HEK293 (cell line): ENCODE measurements at regions not wholly inside any gene's neighbourhood (a gene's known extent, or its start where the extent isn't known, plus 50 kb on each side); places are given as distances from the start of the nearest gene placed in this dataset.

Experiments used
- CTCF ChIA-PET: fragments of 350-600 bp; formaldehyde crosslinking; extraction: SDS; loops from one replicate; lab custom pipeline; 2021; ENCODE audit warnings: antibody characterized with exemption; lab: Yijun Ruan, JAX
- POLR2A ChIA-PET: fragments of 300-600 bp; formaldehyde crosslinking; extraction: SDS; loops from one replicate; lab custom pipeline; 2020; ENCODE audit warnings: antibody characterized with exemption, inconsistent platforms; lab: Yijun Ruan, JAX
- H3K27ac ChIP-seq: fragments of 200-500 bp; sonication (Bioruptor generic); 2 replicates; pipeline ENCODE4 v1.5.1; 2014; ENCODE audit warnings: low read depth, low read length, control low read depth, inconsistent platforms; ENCODE audit errors: extremely low read depth
- H3K36me3 ChIP-seq, 2 experiments: fragments of 200-500 bp in 1 of 2; sonication (Bioruptor generic) in 1 of 2; 1 replicate in 1 of 2; 2 replicates in 1 of 2; pipeline ENCODE4 v1.5.1; 2014 to 2017; ENCODE audit warnings: inconsistent platforms in 2 of 2, low read length in 2 of 2; ENCODE audit not compliant: control insufficient read depth in 2 of 2, insufficient read depth in 1 of 2
- H3K4me1 ChIP-seq: fragments of 200-500 bp; sonication (Bioruptor generic); 2 replicates; pipeline ENCODE4 v1.5.1; 2014; ENCODE audit warnings: mild to moderate bottlenecking, low read length, inconsistent platforms; ENCODE audit not compliant: control insufficient read depth, insufficient read depth
- H3K4me3 ChIP-seq: 2 replicates; pipeline ENCODE4 v1.5.1; 2011; ENCODE audit warnings: low read depth, mild to moderate bottlenecking, control low read depth, low read length, moderate library complexity
- H3K9me3 ChIP-seq: fragments of 200-500 bp; sonication (Bioruptor generic); 2 replicates; pipeline ENCODE4 v1.5.1; 2014; ENCODE audit warnings: low read depth, low read length, inconsistent platforms; ENCODE audit not compliant: control insufficient read depth, insufficient read depth
- AEBP2 ChIP-seq: fragments of 450-650 bp; formaldehyde crosslinking; IDR thresholded peaks from 2 replicates; pipeline ENCODE4 v1.5.1; 2016; ENCODE audit warnings: missing biosample characterization, missing genetic modification characterization, borderline replicate concordance
- MZF1 ChIP-seq: fragments of 450-650 bp; formaldehyde crosslinking; IDR thresholded peaks from 2 replicates; pipeline ENCODE4 v1.5.1; 2017; ENCODE audit warnings: missing biosample characterization, missing genetic modification characterization, borderline replicate concordance
- PBX3 ChIP-seq: sonication (generic); formaldehyde crosslinking; IDR thresholded peaks from 2 replicates; pipeline ENCODE4 v1.8.1; 2022; ENCODE audit warnings: mild to moderate bottlenecking, moderate library complexity, missing genetic modification reagents
- SALL2 ChIP-seq: fragments of 450-650 bp; formaldehyde crosslinking; IDR thresholded peaks from 2 replicates; pipeline ENCODE4 v1.5.0; 2017; ENCODE audit warnings: missing biosample characterization, mild to moderate bottlenecking, missing genetic modification characterization, borderline replicate concordance
- TSHZ1 ChIP-seq: fragments of 450-650 bp; formaldehyde crosslinking; IDR thresholded peaks from 2 replicates; pipeline ENCODE4 v1.5.1; 2016; ENCODE audit warnings: missing biosample characterization, missing genetic modification characterization, borderline replicate concordance
- ZBTB17 ChIP-seq: fragments of 450-650 bp; formaldehyde crosslinking; IDR thresholded peaks from 2 replicates; pipeline ENCODE4 v1.5.1; 2016; ENCODE audit warnings: missing biosample characterization, missing genetic modification characterization
- ZBTB49 ChIP-seq: fragments of 450-650 bp; formaldehyde crosslinking; IDR thresholded peaks from 2 replicates; pipeline ENCODE4 v1.5.1; 2016; ENCODE audit warnings: missing biosample characterization, missing genetic modification characterization, low read depth
- ZBTB7A ChIP-seq: fragments of 450-650 bp; formaldehyde crosslinking; IDR thresholded peaks from 2 replicates; pipeline ENCODE4 v1.5.1; 2016; ENCODE audit warnings: low read depth, missing biosample characterization, missing genetic modification characterization
- ZNF2 ChIP-seq: fragments of 450-650 bp; formaldehyde crosslinking; IDR thresholded peaks from 2 replicates; pipeline ENCODE4 v1.5.1; 2016; ENCODE audit warnings: missing biosample characterization, missing genetic modification characterization
- ZNF202 ChIP-seq: fragments of 450-650 bp; formaldehyde crosslinking; IDR thresholded peaks from 2 replicates; pipeline ENCODE4 v1.5.1; 2016; ENCODE audit warnings: missing biosample characterization, missing genetic modification characterization, borderline replicate concordance
- ZNF350 ChIP-seq: fragments of 450-650 bp; formaldehyde crosslinking; IDR thresholded peaks from 2 replicates; pipeline ENCODE4 v1.5.0; 2017; ENCODE audit warnings: missing biosample characterization, mild to moderate bottlenecking, missing genetic modification characterization
- ZNF354C ChIP-seq: fragments of 450-650 bp; formaldehyde crosslinking; IDR thresholded peaks from 2 replicates; pipeline ENCODE4 v1.5.1; 2016; ENCODE audit warnings: missing biosample characterization, missing genetic modification characterization, low read depth, borderline replicate concordance
- ZNF366 ChIP-seq: fragments of 450-650 bp; formaldehyde crosslinking; conservative IDR thresholded peaks from 2 replicates; pipeline ENCODE4 v1.5.1; 2016; ENCODE audit warnings: missing biosample characterization, missing genetic modification characterization
- ZNF510 ChIP-seq: fragments of 450-650 bp; formaldehyde crosslinking; IDR thresholded peaks from 2 replicates; pipeline ENCODE4 v1.5.1; 2018; ENCODE audit warnings: mild to moderate bottlenecking, missing genetic modification characterization, missing biosample characterization; ENCODE audit not compliant: insufficient replicate concordance
- ZNF530 ChIP-seq: fragments of 450-650 bp; formaldehyde crosslinking; IDR thresholded peaks from 2 replicates; pipeline ENCODE4 v1.5.1; 2016; ENCODE audit warnings: low read depth, missing biosample characterization, missing genetic modification characterization
- ZNF549 ChIP-seq: fragments of 450-650 bp; IDR thresholded peaks from 2 replicates; pipeline ENCODE4 v1.5.1; 2018; ENCODE audit warnings: missing biosample characterization, missing genetic modification characterization, mild to moderate bottlenecking, inconsistent platforms, moderate library complexity
- ZNF555 ChIP-seq: fragments of 450-650 bp; formaldehyde crosslinking; conservative IDR thresholded peaks from 2 replicates; pipeline ENCODE4 v1.5.1; 2017; ENCODE audit warnings: missing biosample characterization, mild to moderate bottlenecking, missing genetic modification characterization, inconsistent platforms
- ZNF560 ChIP-seq: fragments of 450-650 bp; formaldehyde crosslinking; IDR thresholded peaks from 2 replicates; pipeline ENCODE4 v1.5.1; 2017; ENCODE audit warnings: missing biosample characterization, missing genetic modification characterization, borderline replicate concordance
- ZNF600 ChIP-seq: fragments of 450-650 bp; formaldehyde crosslinking; IDR thresholded peaks from 2 replicates; pipeline ENCODE4 v1.5.1; 2016; ENCODE audit warnings: missing biosample characterization, missing genetic modification characterization
- ZNF664 ChIP-seq: fragments of 450-650 bp; formaldehyde crosslinking; IDR thresholded peaks from 2 replicates; pipeline ENCODE4 v1.5.1; 2016; ENCODE audit warnings: missing biosample characterization, missing genetic modification characterization

- TF ChIP-seq TSHZ1 (tag by site-specific recombination) = no peak
Measured at GRCh38 chr3:144045766-144046165, 74.1 kb downstream of the DIPK2A start (continued).

GRCh38 chr3:144049374-144049773 is 77.8 kb downstream of the DIPK2A start:
- Histone ChIP-seq H3K27ac (no peak overlapping the region), H3K4me1 (no peaks in the 10 kb centered on the region), H3K36me3 (no peaks in the 10 kb centered on the region)
- CTCF ChIA-PET = no interaction called here
- POLR2A ChIA-PET = no interaction called here
- TF ChIP-seq ZNF2 (tag by site-specific recombination) (no peak), ZNF510 (tag by site-specific recombination) (no peak), ZNF555 (no peak), ZBTB7A (tag by site-specific recombination) (no peak), ZNF530 (tag by site-specific recombination) (no peak), SALL2 (tag by site-specific recombination) (no peak), PBX3 (CRISPR knock-in tag) (no peak), ZNF354C (tag by site-specific recombination) (no peak), ZNF202 (tag by site-specific recombination) (no peak), ZBTB49 (no peak), ZNF600 (tag by site-specific recombination) (no peak), ZNF664 (tag by site-specific recombination) (no peak), AEBP2 (tag by site-specific recombination) (no peak), ZNF366 (tag by site-specific recombination) (no peak)
- TF ChIP-seq, all 188 proteins: peak for 0
- no peak overlapping the region for H3K4me3 ChIP-seq
- no peaks in the 10 kb centered on the region for H3K9me3 ChIP-seq

- no peak overlapping the region for H3K27ac ChIP-seq
- ChIA-PET POLR2A (no interaction called here), CTCF (no interaction called here)
- no peaks in the 10 kb centered on the region for H3K4me1 ChIP-seq
- H3K9me3 ChIP-seq = no peaks in the 10 kb centered on the region
- no peak overlapping the region for H3K4me3 ChIP-seq
- no peak for TF ChIP-seq MZF1 (tag by site-specific recombination)
- TF ChIP-seq ZNF350 = no peak
- TF ChIP-seq ZNF549 (tag by site-specific recombination) = no peak
- TF ChIP-seq ZBTB17 (tag by site-specific recombination) = no peak
- no peak for TF ChIP-seq ZNF560 (tag by site-specific recombination)
- TF ChIP-seq ZNF555 = no peak
- TF ChIP-seq AEBP2 (tag by site-specific recombination) = no peak
- no peaks in the 10 kb centered on the region for H3K36me3 ChIP-seq
Measured at GRCh38 chr3:144051211-144051610, 79.6 kb downstream of the DIPK2A start.
